Osteocyte (in vitro differentiated cells): ENCODE measurements at regions not wholly inside any gene's neighbourhood (a gene's known extent, or its start where the extent isn't known, plus 50 kb on each side); places are given as distances from the start of the nearest gene placed in this dataset.

Experiments used
- DNase-seq: peaks from one replicate; pipeline ENCODE4 v3.0.0; 2021; ENCODE audit warnings: mixed read lengths; ENCODE audit not compliant: unreplicated experiment; ENCODE audit errors: extremely low spot score
- H3K27ac Mint-ChIP-seq: one replicate; pipeline ENCODE4 v1.8.0; 2021; ENCODE audit warnings: mild to moderate bottlenecking, mixed read lengths; ENCODE audit not compliant: unreplicated experiment
- H3K27me3 Mint-ChIP-seq: one replicate; pipeline ENCODE4 v1.8.0; 2021; ENCODE audit warnings: mixed read lengths; ENCODE audit not compliant: unreplicated experiment
- H3K36me3 Mint-ChIP-seq: one replicate; pipeline ENCODE4 v1.8.0; 2021; ENCODE audit warnings: mixed read lengths; ENCODE audit not compliant: unreplicated experiment
- H3K4me1 Mint-ChIP-seq: one replicate; pipeline ENCODE4 v1.8.0; 2021; ENCODE audit warnings: mixed read lengths; ENCODE audit not compliant: unreplicated experiment
- H3K4me3 Mint-ChIP-seq: one replicate; pipeline ENCODE4 v1.8.0; 2021; ENCODE audit warnings: mild to moderate bottlenecking, moderate library complexity, mixed read lengths; ENCODE audit not compliant: unreplicated experiment
- H3K9me3 Mint-ChIP-seq: one replicate; pipeline ENCODE4 v1.8.0; 2021; ENCODE audit warnings: mixed read lengths; ENCODE audit not compliant: unreplicated experiment
- CTCF ChIP-seq: fragments of 200-600 bp; sonication (generic); IDR thresholded peaks from 2 replicates; pipeline ENCODE4 v1.5.0; 2021; ENCODE audit warnings: antibody characterized with exemption, mild to moderate bottlenecking, moderate library complexity

- no peak for DNase-seq
- no peaks in the 10 kb centered on the region for H3K36me3 Mint-ChIP-seq
- H3K4me1 Mint-ChIP-seq = no peaks in the 10 kb centered on the region
- no peaks in the 10 kb centered on the region for H3K9me3 Mint-ChIP-seq
- no peak overlapping the region for H3K4me3 Mint-ChIP-seq
- no peak overlapping the region for H3K27ac Mint-ChIP-seq
- no peak for TF ChIP-seq CTCF
- no peaks in the 10 kb centered on the region for H3K27me3 Mint-ChIP-seq
Measured at GRCh38 chr4:115334736-115335411, 221.5 kb upstream of the NDST4 start.

DNA sequence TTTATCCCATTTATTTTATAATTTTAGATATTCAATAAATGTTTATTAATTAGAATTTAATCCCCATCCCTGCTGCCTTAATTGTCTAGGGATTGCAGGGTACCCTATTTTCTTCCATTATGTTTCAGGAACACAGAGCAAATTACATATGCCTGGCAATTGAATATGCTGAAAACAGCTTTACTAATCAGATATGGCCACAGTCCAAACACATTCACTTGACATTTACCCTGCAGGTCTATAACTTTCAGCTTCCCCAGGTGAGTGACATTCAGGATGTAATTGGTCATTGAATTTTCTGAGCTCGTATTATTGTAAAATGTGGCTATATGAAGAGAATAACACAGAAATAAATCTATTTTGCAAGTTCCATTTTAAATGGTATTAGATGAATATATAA is 218.7 kb upstream of the NDST4 start:
- Mint-ChIP-seq H3K4me3 (no peak overlapping the region), H3K27ac (no peak overlapping the region), H3K4me1 (peaks cover 2% of the 10 kb centered on the region), H3K27me3 (no peaks in the 10 kb centered on the region), H3K9me3 (no peaks in the 10 kb centered on the region), H3K36me3 (no peaks in the 10 kb centered on the region)
- no peak for DNase-seq
- TF ChIP-seq CTCF = no peak

DNA sequence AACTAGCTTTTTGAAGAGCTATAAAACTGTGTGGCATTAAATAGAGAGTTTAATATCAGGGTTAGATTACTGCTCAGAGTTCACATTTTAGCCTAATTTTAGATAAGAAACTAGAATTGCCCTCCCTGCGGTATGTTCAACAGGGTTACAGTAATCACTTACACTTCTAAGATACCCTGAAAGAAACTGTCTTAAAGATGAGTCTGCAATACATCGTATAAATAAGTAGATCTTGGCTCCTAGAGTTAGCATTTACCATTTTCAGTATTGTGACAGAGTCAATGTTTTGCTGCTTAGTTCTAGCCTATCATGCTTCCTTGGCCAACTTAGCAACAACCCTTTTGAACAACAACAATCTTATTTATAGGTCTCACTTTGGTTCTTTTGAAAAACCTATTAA is 217.8 kb upstream of the NDST4 start:
- no peak for DNase-seq
- Mint-ChIP-seq H3K4me3 (no peak overlapping the region), H3K27ac (no peak overlapping the region), H3K9me3 (no peaks in the 10 kb centered on the region), H3K4me1 (peaks cover 5% of the 10 kb centered on the region), H3K27me3 (no peaks in the 10 kb centered on the region), H3K36me3 (no peaks in the 10 kb centered on the region)
- TF ChIP-seq CTCF = no peak

- Mint-ChIP-seq H3K4me3 (no peak overlapping the region), H3K9me3 (no peaks in the 10 kb centered on the region), H3K4me1 (peaks cover 20% of the 10 kb centered on the region), H3K27me3 (no peaks in the 10 kb centered on the region), H3K36me3 (no peaks in the 10 kb centered on the region), H3K27ac (no peak overlapping the region)
- no peak for DNase-seq
- no peak for TF ChIP-seq CTCF
Measured at GRCh38 chr4:115325836-115326235, 212.4 kb upstream of the NDST4 start.

GRCh38 chr4:115323106-115323707 is 209.8 kb upstream of the NDST4 start:
- TF ChIP-seq CTCF = no peak
- H3K9me3 Mint-ChIP-seq = no peaks in the 10 kb centered on the region
- H3K4me1 Mint-ChIP-seq = peaks cover 21% of the 10 kb centered on the region
- no peak overlapping the region for H3K4me3 Mint-ChIP-seq
- no peaks in the 10 kb centered on the region for H3K36me3 Mint-ChIP-seq
- no peak overlapping the region for H3K27ac Mint-ChIP-seq
- H3K27me3 Mint-ChIP-seq = no peaks in the 10 kb centered on the region
- no peak for DNase-seq
